Skeletal muscle satellite cell (primary cell): ENCODE measurements at regions not wholly inside any gene's neighbourhood (a gene's known extent, or its start where the extent isn't known, plus 50 kb on each side); places are given as distances from the start of the nearest gene placed in this dataset.
"Not testable (repeated sequence)": the region's sequence is repeated elsewhere in the genome, so short reads cannot be mapped to it uniquely, and the experiment has no call there.

Source experiments
- H3K27me3 ChIP-seq: 2 replicates; pipeline ENCODE4 v1.7.0; 2013; ENCODE audit warnings: low read length; ENCODE audit not compliant: control insufficient read depth, insufficient read depth
- H3K36me3 ChIP-seq: 2 replicates; pipeline ENCODE4 v1.7.0; 2013; ENCODE audit warnings: mild to moderate bottlenecking, control low read depth, low read length; ENCODE audit not compliant: insufficient read depth
- H3K4me1 ChIP-seq: 2 replicates; pipeline ENCODE4 v1.7.0; 2013; ENCODE audit warnings: low read length; ENCODE audit not compliant: control insufficient read depth, insufficient read depth
- H3K4me2 ChIP-seq: 2 replicates; pipeline ENCODE4 v1.7.0; 2013; ENCODE audit warnings: mild to moderate bottlenecking, low read length
- H3K4me3 ChIP-seq: 2 replicates; pipeline ENCODE4 v1.7.0; 2013; ENCODE audit warnings: low read length
- H3K9ac ChIP-seq: 2 replicates; pipeline ENCODE4 v1.7.0; 2013; ENCODE audit warnings: mild to moderate bottlenecking, low read depth, low read length, moderate library complexity
- H3K9me3 ChIP-seq: replicated peaks from 2 replicates; pipeline ENCODE4 v1.7.0; 2013; ENCODE audit warnings: mild to moderate bottlenecking, control low read depth, low read length

- no peak overlapping the region for H3K4me2 ChIP-seq
- H3K4me3 ChIP-seq = no peak overlapping the region
- H3K9me3 ChIP-seq = peaks cover 7% of the 10 kb centered on the region
- H3K9ac ChIP-seq = no peak overlapping the region
- H3K36me3 ChIP-seq = no peaks in the 10 kb centered on the region
- H3K27me3 ChIP-seq = no peaks in the 10 kb centered on the region
- H3K4me1 ChIP-seq = no peaks in the 10 kb centered on the region
Observed at GRCh38 chrX:82528525-82528924, 979.6 kb upstream of the POU3F4 start.

DNA sequence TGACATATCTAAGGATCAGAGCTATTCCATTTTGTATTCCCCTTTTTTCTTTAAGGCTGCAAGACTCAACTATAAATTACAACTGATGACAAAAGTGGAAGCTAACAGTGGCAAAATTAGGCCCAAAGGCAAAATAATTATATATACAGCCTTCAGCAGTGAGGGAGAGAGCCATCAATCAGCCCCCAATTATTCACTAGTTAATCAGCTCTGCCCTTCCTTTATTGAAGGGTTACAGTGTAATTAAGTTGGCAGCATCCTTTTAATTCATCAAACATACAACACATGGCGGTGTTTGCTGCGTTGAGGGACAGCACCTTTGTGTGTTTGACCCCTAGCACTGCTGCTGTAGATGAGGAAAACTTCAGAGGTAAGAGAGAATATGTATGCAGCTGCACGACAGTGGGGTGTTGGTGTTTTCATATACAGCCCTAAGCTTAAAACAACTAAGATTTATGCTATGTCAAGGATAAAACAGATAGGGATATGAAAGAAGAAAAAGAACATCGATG, 973.9 kb upstream of the POU3F4 start:
- Histone ChIP-seq H3K4me1 (no peaks in the 10 kb centered on the region), H3K9me3 (no peaks in the 10 kb centered on the region), H3K4me3 (no peak overlapping the region), H3K4me2 (no peak overlapping the region), H3K27me3 (no peaks in the 10 kb centered on the region), H3K9ac (no peak overlapping the region), H3K36me3 (no peaks in the 10 kb centered on the region)

- not testable (repeated sequence) for H3K9me3 ChIP-seq, H3K27me3 ChIP-seq, H3K36me3 ChIP-seq, H3K9ac ChIP-seq, H3K4me1 ChIP-seq, H3K4me3 ChIP-seq, H3K4me2 ChIP-seq
Observed at GRCh38 chrX:82537205-82537604, 970.9 kb upstream of the POU3F4 start.

DNA sequence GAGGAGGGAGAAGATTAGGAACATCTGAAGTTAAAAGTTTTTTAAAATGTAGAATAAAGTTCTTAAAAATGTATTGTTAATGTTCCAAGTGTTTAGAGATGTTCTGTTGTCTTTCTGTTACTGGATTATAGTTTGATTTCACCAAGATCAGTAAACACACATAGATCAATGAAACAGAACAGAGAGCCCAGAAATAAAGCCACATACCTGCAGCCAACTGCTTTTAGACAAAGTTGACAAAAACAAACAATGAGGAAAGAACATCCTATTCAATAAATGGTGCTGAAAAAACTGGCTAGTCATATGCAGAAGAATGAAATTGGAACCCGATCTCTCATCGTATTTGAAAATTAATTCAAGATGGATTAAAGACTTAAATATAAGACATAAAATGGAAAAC, 966.3 kb upstream of the POU3F4 start:
- no peaks in the 10 kb centered on the region for H3K36me3 ChIP-seq
- H3K27me3 ChIP-seq = no peaks in the 10 kb centered on the region
- no peak overlapping the region for H3K9ac ChIP-seq
- H3K9me3 ChIP-seq = no peaks in the 10 kb centered on the region
- H3K4me1 ChIP-seq = no peaks in the 10 kb centered on the region
- H3K4me2 ChIP-seq = no peak overlapping the region
- H3K4me3 ChIP-seq = no peak overlapping the region

- not testable (repeated sequence) for H3K36me3 ChIP-seq, H3K4me2 ChIP-seq, H3K27me3 ChIP-seq, H3K9ac ChIP-seq, H3K9me3 ChIP-seq, H3K4me1 ChIP-seq, H3K4me3 ChIP-seq
Observed at GRCh38 chrX:82552201-82552600, 955.9 kb upstream of the POU3F4 start.

DNA sequence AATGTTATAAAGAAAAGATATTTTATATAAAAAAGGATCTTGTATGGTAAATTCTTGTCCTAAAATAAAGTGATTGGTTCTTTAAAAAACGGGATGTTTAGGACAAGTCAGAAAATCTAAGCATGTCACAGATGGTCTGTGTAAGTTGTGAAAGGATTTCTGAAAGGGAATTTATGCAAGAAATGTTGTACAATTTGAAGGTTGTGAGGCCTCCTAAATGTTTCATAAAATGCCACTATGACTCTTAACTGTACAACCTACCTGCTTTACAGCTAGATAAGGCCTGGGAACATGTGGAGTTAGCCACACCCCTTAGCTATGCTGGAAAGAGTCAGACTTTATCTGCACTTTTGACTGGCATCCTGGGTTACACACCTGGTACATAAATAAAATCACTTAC, 951.5 kb upstream of the POU3F4 start:
- Histone ChIP-seq H3K4me3 (no peak overlapping the region), H3K9me3 (no peaks in the 10 kb centered on the region), H3K36me3 (no peaks in the 10 kb centered on the region), H3K27me3 (no peaks in the 10 kb centered on the region), H3K4me1 (no peaks in the 10 kb centered on the region), H3K9ac (no peak overlapping the region), H3K4me2 (no peak overlapping the region)

DNA sequence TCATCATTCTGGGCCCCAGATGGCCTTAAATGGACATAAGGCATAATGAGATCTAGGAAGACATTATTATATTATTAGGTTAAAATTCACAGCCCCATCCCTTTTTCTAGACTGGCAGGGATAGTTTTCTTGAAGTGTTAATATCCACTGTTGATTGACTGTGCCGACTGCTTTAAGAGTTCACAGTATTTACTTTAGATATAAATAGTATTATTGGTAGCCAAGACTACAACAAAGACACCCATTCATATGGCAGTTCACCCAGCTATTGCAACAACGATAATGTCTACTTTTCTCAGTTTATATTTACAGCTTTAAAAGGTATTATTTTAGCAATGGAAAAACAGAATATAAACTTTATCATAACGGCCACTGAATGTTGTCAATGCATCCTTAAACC, 922.2 kb upstream of the POU3F4 start:
- Histone ChIP-seq H3K36me3 (no peaks in the 10 kb centered on the region), H3K9me3 (no peaks in the 10 kb centered on the region), H3K4me3 (no peak overlapping the region), H3K4me1 (no peaks in the 10 kb centered on the region), H3K9ac (no peak overlapping the region), H3K4me2 (no peak overlapping the region), H3K27me3 (no peaks in the 10 kb centered on the region)

DNA sequence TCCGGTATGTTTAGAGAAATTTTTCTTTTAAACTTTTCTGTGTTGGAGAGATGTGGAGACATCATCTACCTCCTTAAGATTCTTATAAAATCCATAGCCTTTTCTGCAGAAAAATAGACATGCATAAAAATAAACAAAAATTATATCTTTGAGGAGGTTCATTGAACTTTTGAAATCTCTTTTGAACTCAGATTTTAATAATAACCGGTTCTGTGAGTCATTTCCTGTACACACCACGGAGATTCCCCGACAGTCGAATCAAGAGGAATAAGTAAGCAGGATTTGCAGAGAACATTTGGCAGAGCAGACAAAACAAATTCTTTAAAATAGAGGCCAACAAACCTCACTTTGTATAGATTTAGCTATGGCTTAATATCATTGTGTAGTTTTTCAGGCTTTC, 918.7 kb upstream of the POU3F4 start:
- Histone ChIP-seq H3K4me1 (no peaks in the 10 kb centered on the region), H3K4me3 (no peak overlapping the region), H3K9ac (no peak overlapping the region), H3K27me3 (no peaks in the 10 kb centered on the region), H3K36me3 (no peaks in the 10 kb centered on the region), H3K4me2 (no peak overlapping the region), H3K9me3 (no peaks in the 10 kb centered on the region)

GRCh38 chrX:82591421-82591820, 916.7 kb upstream of the POU3F4 start:
- no peaks in the 10 kb centered on the region for H3K4me1 ChIP-seq
- H3K4me2 ChIP-seq = no peak overlapping the region
- no peak overlapping the region for H3K4me3 ChIP-seq
- H3K9ac ChIP-seq = no peak overlapping the region
- H3K9me3 ChIP-seq = no peaks in the 10 kb centered on the region
- H3K27me3 ChIP-seq = no peaks in the 10 kb centered on the region
- H3K36me3 ChIP-seq = no peaks in the 10 kb centered on the region

- H3K9me3 ChIP-seq = no peaks in the 10 kb centered on the region
- no peaks in the 10 kb centered on the region for H3K36me3 ChIP-seq
- H3K9ac ChIP-seq = no peak overlapping the region
- H3K4me2 ChIP-seq = no peak overlapping the region
- H3K4me3 ChIP-seq = no peak overlapping the region
- no peaks in the 10 kb centered on the region for H3K27me3 ChIP-seq
- H3K4me1 ChIP-seq = no peaks in the 10 kb centered on the region
Observed at GRCh38 chrX:82626978-82627377, 881.1 kb upstream of the POU3F4 start.

GRCh38 chrX:82627568-82627967, 880.5 kb upstream of the POU3F4 start:
- no peak overlapping the region for H3K4me2 ChIP-seq
- no peaks in the 10 kb centered on the region for H3K9me3 ChIP-seq
- H3K36me3 ChIP-seq = no peaks in the 10 kb centered on the region
- no peaks in the 10 kb centered on the region for H3K27me3 ChIP-seq
- no peak overlapping the region for H3K9ac ChIP-seq
- H3K4me3 ChIP-seq = no peak overlapping the region
- no peaks in the 10 kb centered on the region for H3K4me1 ChIP-seq

GRCh38 chrX:82648062-82648461, 860.0 kb upstream of the POU3F4 start:
- no peaks in the 10 kb centered on the region for H3K27me3 ChIP-seq
- peaks cover 7% of the 10 kb centered on the region for H3K9me3 ChIP-seq
- H3K9ac ChIP-seq = no peak overlapping the region
- H3K4me1 ChIP-seq = no peaks in the 10 kb centered on the region
- H3K36me3 ChIP-seq = no peaks in the 10 kb centered on the region
- no peak overlapping the region for H3K4me3 ChIP-seq
- H3K4me2 ChIP-seq = no peak overlapping the region
